Mesenchymal stem cell (in vitro differentiated cells and primary cell): ENCODE measurements at regions not wholly inside any gene's neighbourhood (a gene's known extent, or its start where the extent isn't known, plus 50 kb on each side); places are given as distances from the start of the nearest gene placed in this dataset.

Source experiments
- DNase-seq: peaks from one replicate; pipeline ENCODE4 v3.0.0-alpha.2; 2013
- H2AFZ ChIP-seq: one replicate; pipeline ENCODE4 v1.6.1; 2013; ENCODE audit warnings: low read depth, mild to moderate bottlenecking, control low read depth, inconsistent platforms, low read length, moderate library complexity
- H2AK5ac ChIP-seq: 2 replicates; pipeline ENCODE4 v1.6.1; 2013; ENCODE audit warnings: low read length, moderate library complexity, mild to moderate bottlenecking, inconsistent platforms; ENCODE audit not compliant: severe bottlenecking
- H2BK120ac ChIP-seq: one replicate; pipeline ENCODE4 v1.6.1; 2013; ENCODE audit warnings: low read depth, mild to moderate bottlenecking, inconsistent platforms, low read length, moderate library complexity
- H2BK12ac ChIP-seq, 2 experiments: one replicate each; pipeline ENCODE4 v1.6.1; 2013; ENCODE audit warnings: inconsistent platforms in 2 of 2, low read length in 2 of 2, mild to moderate bottlenecking in 2 of 2, moderate library complexity in 2 of 2, control low read depth in 1 of 2
- H2BK15ac ChIP-seq: one replicate; pipeline ENCODE4 v1.6.1; 2013; ENCODE audit warnings: mild to moderate bottlenecking, low read depth, inconsistent platforms; ENCODE audit not compliant: poor library complexity, severe bottlenecking
- H2BK5ac ChIP-seq: 2 replicates; pipeline ENCODE4 v1.6.1; 2013; ENCODE audit warnings: low read depth, mild to moderate bottlenecking, low read length, control low read depth, inconsistent platforms; ENCODE audit not compliant: poor library complexity, severe bottlenecking
- H3K14ac ChIP-seq, 2 experiments: one replicate each; pipeline ENCODE4 v1.6.1; 2013; ENCODE audit warnings: inconsistent platforms in 2 of 2, low read length in 2 of 2, control low read depth in 1 of 2, mild to moderate bottlenecking in 1 of 2, moderate library complexity in 1 of 2
- H3K18ac ChIP-seq, 2 experiments: one replicate each; pipeline ENCODE4 v1.6.1; 2013; ENCODE audit warnings: inconsistent platforms in 2 of 2, low read length in 2 of 2, control low read depth in 1 of 2, low read depth in 1 of 2, mild to moderate bottlenecking in 1 of 2
- H3K23ac ChIP-seq, 2 experiments: one replicate each; pipeline ENCODE4 v1.6.1; 2013; ENCODE audit warnings: inconsistent platforms in 2 of 2, low read length in 2 of 2, mild to moderate bottlenecking in 2 of 2, moderate library complexity in 2 of 2, control low read depth in 1 of 2
- H3K27ac ChIP-seq: 2 replicates; pipeline ENCODE4 v1.5.1; 2013; ENCODE audit warnings: mild to moderate bottlenecking, moderate library complexity, low read length, control low read depth, inconsistent platforms; ENCODE audit not compliant: poor library complexity, severe bottlenecking
- H3K27me3 ChIP-seq, 2 experiments: 2 replicates each; pipeline versions ENCODE4 v1.6.1 to v1.7.0; 2013; ENCODE audit warnings: low read length in 2 of 2, mild to moderate bottlenecking in 2 of 2, moderate library complexity in 2 of 2, control low read depth in 1 of 2, inconsistent platforms in 1 of 2; ENCODE audit not compliant: control insufficient read depth in 1 of 2, insufficient read depth in 1 of 2
- H3K36me3 ChIP-seq, 2 experiments: 2 replicates each; pipeline versions ENCODE4 v1.6.1 to v1.7.0; 2013; ENCODE audit warnings: low read length in 2 of 2, control low read depth in 1 of 2, inconsistent platforms in 1 of 2, low read depth in 1 of 2, mild to moderate bottlenecking in 1 of 2; ENCODE audit not compliant: insufficient read depth in 2 of 2, control insufficient read depth in 1 of 2
- H3K4ac ChIP-seq, 2 experiments: one replicate each; pipeline ENCODE4 v1.6.1; 2013; ENCODE audit warnings: inconsistent platforms in 2 of 2, low read length in 2 of 2, mild to moderate bottlenecking in 2 of 2, moderate library complexity in 2 of 2, control low read depth in 1 of 2, low read depth in 1 of 2
- H3K4me1 ChIP-seq: 2 replicates; pipeline ENCODE4 v1.6.1; 2013; ENCODE audit warnings: low read depth, low read length, control low read depth; ENCODE audit not compliant: control insufficient read depth, insufficient read depth
- H3K4me2 ChIP-seq: 2 replicates; pipeline ENCODE4 v1.6.1; 2013; ENCODE audit warnings: low read length, mild to moderate bottlenecking, inconsistent platforms; ENCODE audit not compliant: poor library complexity, severe bottlenecking
- H3K4me3 ChIP-seq, 2 experiments: 2 replicates each; pipeline versions ENCODE4 v1.5.1 to v1.7.0; 2013; ENCODE audit warnings: low read length in 2 of 2, mild to moderate bottlenecking in 2 of 2, control low read depth in 1 of 2, low read depth in 1 of 2; ENCODE audit not compliant: insufficient read depth in 1 of 2
- H3K79me1 ChIP-seq: replicated peaks from 2 replicates; pipeline ENCODE4 v1.6.1; 2013; ENCODE audit warnings: mild to moderate bottlenecking, control low read depth, low read length, inconsistent platforms; ENCODE audit not compliant: poor library complexity, severe bottlenecking
- H3K9ac ChIP-seq: 2 replicates; pipeline ENCODE4 v1.7.0; 2013; ENCODE audit warnings: mild to moderate bottlenecking, low read length, moderate library complexity
- H3K9me3 ChIP-seq: 2 replicates; pipeline ENCODE4 v1.7.0; 2013; ENCODE audit warnings: mild to moderate bottlenecking, low read length; ENCODE audit not compliant: control insufficient read depth
- H4K8ac ChIP-seq: one replicate; pipeline ENCODE4 v1.6.1; 2013; ENCODE audit warnings: inconsistent platforms, mild to moderate bottlenecking, low read length, moderate library complexity
- H4K91ac ChIP-seq: one replicate; pipeline ENCODE4 v1.6.1; 2013; ENCODE audit warnings: mild to moderate bottlenecking, low read length, inconsistent platforms
- WGBS: methylation state at CpG from one replicate; pipeline ENCODE4 v1.1.7; 2013; ENCODE audit warnings: mixed read lengths; 5-methylcytosine and 5-hydroxymethylcytosine counted together

DNA sequence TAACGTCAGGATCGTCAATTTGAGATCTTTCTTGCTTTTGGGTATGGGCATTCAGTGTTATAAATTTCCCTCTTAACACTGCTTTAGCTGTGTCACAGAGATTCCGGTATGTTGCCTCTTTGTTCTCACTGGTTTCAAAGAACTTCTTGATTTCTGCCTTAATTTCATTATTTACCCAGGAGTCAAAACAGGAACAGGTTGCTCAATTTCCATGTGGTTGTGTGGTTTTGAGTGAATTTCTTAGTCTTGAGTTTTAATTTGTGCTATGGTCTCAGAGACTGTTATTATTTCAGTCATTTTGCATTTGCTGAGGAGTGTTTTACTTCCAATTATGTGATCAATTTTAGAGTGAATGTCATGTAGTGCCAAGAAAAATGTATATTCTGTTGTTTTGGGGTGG, 153.1 kb downstream of the PCDH17 start:
- Histone ChIP-seq H3K9ac (no peak overlapping the region), H2AFZ (no peak overlapping the region), H2AK5ac (no peak overlapping the region), H3K18ac (no peak overlapping the region), H3K79me1 (no peaks in the 10 kb centered on the region), H2BK15ac (no peak overlapping the region), H3K27me3 (no peaks in the 10 kb centered on the region), H3K4me3 (no peak overlapping the region), H3K4me2 (no peak overlapping the region), H3K36me3 (no peaks in the 10 kb centered on the region), H3K23ac (no peak overlapping the region), H2BK120ac (no peak overlapping the region), H2BK12ac (no peak overlapping the region), H3K27ac (no peak overlapping the region), H3K4ac (no peak overlapping the region), H3K9me3 (no peaks in the 10 kb centered on the region), H3K14ac (no peak overlapping the region), H4K8ac (no peak overlapping the region), H4K91ac (no peak overlapping the region), H2BK5ac (no peak overlapping the region), H3K4me1 (no peaks in the 10 kb centered on the region)
- no peak for DNase-seq
- 100% methylated on average over 3 of the region's 3 CpGs for WGBS

DNA sequence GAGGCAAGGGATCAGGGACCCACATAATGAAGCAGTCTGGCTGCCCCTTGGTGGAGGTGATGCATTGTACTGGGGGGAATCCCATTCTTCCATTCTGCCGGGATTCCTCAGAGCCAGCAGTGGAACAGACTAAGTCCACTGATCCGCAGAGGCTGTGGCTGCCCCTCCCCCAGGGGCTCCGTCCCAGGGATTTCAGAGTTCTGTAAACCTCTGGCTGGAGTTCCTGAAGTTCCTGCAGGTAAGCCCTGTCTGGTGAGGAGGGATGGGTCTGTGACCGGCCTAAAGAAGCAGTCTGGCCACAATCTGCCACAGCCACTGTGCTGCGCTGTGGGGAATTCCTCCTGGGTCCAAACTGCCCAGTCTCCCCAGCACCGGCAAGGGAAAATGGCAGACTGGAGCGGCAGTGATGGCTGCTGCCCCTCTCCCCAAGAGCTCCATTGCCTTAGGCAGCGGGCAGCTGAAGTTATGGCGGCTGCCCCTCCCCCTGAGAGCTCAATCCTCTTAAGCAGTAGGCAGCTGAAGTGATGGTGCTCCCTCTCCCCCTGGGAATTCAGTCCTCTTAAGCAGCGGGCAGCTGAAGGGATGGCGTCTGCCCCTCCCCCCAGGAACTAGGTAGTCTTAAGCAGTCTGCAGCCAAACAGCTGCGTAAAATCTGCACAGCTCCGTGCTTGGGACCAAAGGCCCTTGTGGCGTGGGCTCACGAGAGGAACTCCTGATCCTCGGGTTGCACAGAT, 155.7 kb downstream of the PCDH17 start:
- H3K4ac ChIP-seq: no peak overlapping the region
- DNase-seq: no peak
- H3K27ac ChIP-seq: no peak overlapping the region
- no peak overlapping the region for H2BK15ac ChIP-seq
- H3K14ac ChIP-seq: no peak overlapping the region
- no peaks in the 10 kb centered on the region for H3K4me1 ChIP-seq
- no peak overlapping the region for H2BK12ac ChIP-seq
- WGBS: 96% methylated on average over 16 of the region's 16 CpGs
- H2BK120ac ChIP-seq: no peak overlapping the region
- no peak overlapping the region for H3K4me2 ChIP-seq
- no peaks in the 10 kb centered on the region for H3K79me1 ChIP-seq
- H3K4me3 ChIP-seq: no peak overlapping the region
- H3K36me3 ChIP-seq: no peaks in the 10 kb centered on the region
- H2AFZ ChIP-seq: no peak overlapping the region
- H3K9me3 ChIP-seq: no peaks in the 10 kb centered on the region
- no peak overlapping the region for H2AK5ac ChIP-seq
- H3K9ac ChIP-seq: no peak overlapping the region
- H4K91ac ChIP-seq: no peak overlapping the region
- H3K18ac ChIP-seq: no peak overlapping the region
- H3K27me3 ChIP-seq: no peaks in the 10 kb centered on the region
- no peak overlapping the region for H2BK5ac ChIP-seq
- H3K23ac ChIP-seq: no peak overlapping the region
- no peak overlapping the region for H4K8ac ChIP-seq

DNA sequence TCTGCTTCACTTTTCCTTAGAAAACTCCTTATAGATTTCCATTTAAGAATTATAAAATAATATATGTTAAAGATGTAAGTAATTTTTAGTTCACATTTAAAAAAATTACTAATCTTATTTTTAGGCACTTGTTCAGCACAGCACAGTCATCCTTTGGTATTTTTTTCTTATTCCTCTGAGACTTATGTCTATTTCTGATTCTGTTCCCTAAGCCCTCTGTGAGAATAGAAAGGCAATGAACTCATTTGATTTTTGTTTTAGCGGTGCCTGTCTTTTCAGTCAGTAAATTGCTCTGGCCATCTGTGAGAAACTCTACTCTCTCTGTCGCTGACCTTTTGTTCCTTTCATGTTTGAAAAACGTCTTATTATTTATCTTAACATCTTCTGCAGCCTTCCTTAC, 168.1 kb downstream of the PCDH17 start:
- Histone ChIP-seq H3K4me3 (no peak overlapping the region), H2AK5ac (no peak overlapping the region), H3K79me1 (no peaks in the 10 kb centered on the region), H2BK5ac (no peak overlapping the region), H3K9ac (no peak overlapping the region), H3K4ac (no peak overlapping the region), H3K36me3 (no peaks in the 10 kb centered on the region), H4K8ac (no peak overlapping the region), H4K91ac (no peak overlapping the region), H3K27me3 (no peaks in the 10 kb centered on the region), H2BK120ac (no peak overlapping the region), H3K14ac (no peak overlapping the region), H3K4me1 (no peaks in the 10 kb centered on the region), H3K4me2 (no peak overlapping the region), H3K18ac (no peak overlapping the region), H2BK15ac (no peak overlapping the region), H3K9me3 (no peaks in the 10 kb centered on the region), H3K23ac (no peak overlapping the region), H3K27ac (no peak overlapping the region), H2BK12ac (no peak overlapping the region), H2AFZ (no peak overlapping the region)
- WGBS: 53% methylated on average over 3 of the region's 3 CpGs
- no peak for DNase-seq

DNA sequence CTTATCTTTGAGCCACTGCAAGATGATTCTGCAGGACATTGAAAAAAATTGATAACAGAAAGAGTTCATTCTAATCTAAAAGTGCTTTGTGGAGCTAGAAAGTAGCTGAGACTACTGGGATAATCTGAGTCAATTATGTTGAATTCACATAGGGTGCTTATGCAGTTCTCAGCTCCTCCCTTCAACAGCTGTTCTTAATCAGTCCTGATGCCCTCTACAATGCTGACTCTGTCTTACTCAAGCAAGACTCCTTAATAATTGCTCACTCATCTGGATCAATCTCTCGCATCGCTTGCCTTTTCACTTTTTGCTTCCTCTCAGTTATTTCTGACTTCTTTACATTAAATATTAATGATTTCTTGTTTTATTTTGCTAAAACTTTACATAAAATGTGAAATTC, 182.1 kb downstream of the PCDH17 start:
- Histone ChIP-seq H2BK15ac (no peak overlapping the region), H3K4me3 (no peak overlapping the region), H3K9ac (no peak overlapping the region), H3K79me1 (no peaks in the 10 kb centered on the region), H2AK5ac (no peak overlapping the region), H3K27ac (no peak overlapping the region), H3K18ac (no peak overlapping the region), H3K23ac (no peak overlapping the region), H2BK5ac (no peak overlapping the region), H3K36me3 (no peaks in the 10 kb centered on the region), H3K9me3 (peaks cover 5% of the 10 kb centered on the region), H4K91ac (no peak overlapping the region), H2BK120ac (no peak overlapping the region), H3K27me3 (no peaks in the 10 kb centered on the region), H3K4ac (no peak overlapping the region), H2AFZ (no peak overlapping the region), H3K14ac (no peak overlapping the region), H3K4me1 (no peaks in the 10 kb centered on the region), H3K4me2 (no peak overlapping the region), H4K8ac (no peak overlapping the region), H2BK12ac (no peak overlapping the region)
- no CpG with 5 or more reads among the region's 2 CpGs for WGBS
- no peak for DNase-seq
